H9 (cell line): ENCODE measurements at regions not wholly inside any gene's neighbourhood (a gene's known extent, or its start where the extent isn't known, plus 50 kb on each side); places are given as distances from the start of the nearest gene placed in this dataset.

Source experiments
- DNase-seq: peaks from one replicate; pipeline ENCODE4 v3.0.0-alpha.2; 2017
- H2AFZ ChIP-seq: one replicate; pipeline ENCODE4 v1.6.1; 2013; ENCODE audit warnings: mild to moderate bottlenecking, low read length, control low read depth, moderate library complexity
- H2AK5ac ChIP-seq: 2 replicates; pipeline ENCODE4 v1.6.1; 2013; ENCODE audit warnings: low read length, control low read depth, mixed read lengths; ENCODE audit not compliant: insufficient read length
- H2BK120ac ChIP-seq: one replicate; pipeline ENCODE4 v1.6.1; 2013; ENCODE audit warnings: low read depth, mild to moderate bottlenecking, low read length, control low read depth, inconsistent platforms; ENCODE audit not compliant: poor library complexity, severe bottlenecking
- H2BK12ac ChIP-seq: 2 replicates; pipeline ENCODE4 v1.6.1; 2013; ENCODE audit warnings: low read length, control low read depth, mixed read lengths, low read depth; ENCODE audit not compliant: insufficient read length
- H2BK15ac ChIP-seq: 2 replicates; pipeline ENCODE4 v1.6.1; 2013; ENCODE audit warnings: low read depth, low read length, control low read depth
- H2BK20ac ChIP-seq: one replicate; pipeline ENCODE4 v1.6.1; 2013; ENCODE audit warnings: low read depth, mild to moderate bottlenecking, low read length, control low read depth, inconsistent platforms; ENCODE audit not compliant: poor library complexity, severe bottlenecking
- H2BK5ac ChIP-seq: 2 replicates; pipeline ENCODE4 v1.6.1; 2013; ENCODE audit warnings: low read length, control low read depth, mixed read lengths; ENCODE audit not compliant: insufficient read length
- H3K14ac ChIP-seq: 2 replicates; pipeline ENCODE4 v1.6.1; 2013; ENCODE audit warnings: low read length, control low read depth; ENCODE audit not compliant: insufficient read depth
- H3K18ac ChIP-seq: 2 replicates; pipeline ENCODE4 v1.6.1; 2013; ENCODE audit warnings: low read depth, mild to moderate bottlenecking, mixed read lengths, low read length, control low read depth; ENCODE audit not compliant: insufficient read length
- H3K23ac ChIP-seq: 2 replicates; pipeline ENCODE4 v1.6.1; 2013; ENCODE audit warnings: low read length, control low read depth, mixed read lengths, low read depth; ENCODE audit not compliant: insufficient read length
- H3K23me2 ChIP-seq: 2 replicates; pipeline ENCODE4 v1.6.1; 2013; ENCODE audit warnings: low read depth, mild to moderate bottlenecking, mixed read lengths, low read length, control low read depth; ENCODE audit not compliant: insufficient read length, poor library complexity, severe bottlenecking
- H3K27ac ChIP-seq: 2 replicates; pipeline ENCODE4 v1.5.1; 2013; ENCODE audit warnings: low read length, control low read depth, mixed read lengths, low read depth; ENCODE audit not compliant: insufficient read length
- H3K27me3 ChIP-seq: 2 replicates; pipeline ENCODE4 v1.6.1; 2013; ENCODE audit warnings: low read length, control low read depth, inconsistent platforms; ENCODE audit not compliant: insufficient read depth
- H3K4ac ChIP-seq: 2 replicates; pipeline ENCODE4 v1.6.1; 2013; ENCODE audit warnings: low read depth, mild to moderate bottlenecking, control low read depth, inconsistent platforms, low read length, moderate library complexity
- H3K4me1 ChIP-seq: 2 replicates; pipeline ENCODE4 v1.6.1; 2013; ENCODE audit warnings: low read length, control low read depth, inconsistent platforms; ENCODE audit not compliant: insufficient read depth
- H3K4me2 ChIP-seq: 2 replicates; pipeline ENCODE4 v1.6.1; 2013; ENCODE audit warnings: low read length, control low read depth, mixed read lengths; ENCODE audit not compliant: insufficient read length, insufficient read depth
- H3K56ac ChIP-seq: 2 replicates; pipeline ENCODE4 v1.6.1; 2013; ENCODE audit warnings: low read depth, mild to moderate bottlenecking, mixed read lengths, low read length, control low read depth; ENCODE audit not compliant: insufficient read length
- H3K79me1 ChIP-seq: 2 replicates; pipeline ENCODE4 v1.6.1; 2013; ENCODE audit warnings: low read depth, mild to moderate bottlenecking, moderate library complexity, low read length, control low read depth, inconsistent platforms; ENCODE audit not compliant: insufficient read depth, poor library complexity, severe bottlenecking
- H3K79me2 ChIP-seq: 2 replicates; pipeline ENCODE4 v1.6.1; 2013; ENCODE audit warnings: low read length, control low read depth, inconsistent platforms; ENCODE audit not compliant: insufficient read depth
- H3K9ac ChIP-seq: 2 replicates; pipeline ENCODE4 v1.6.1; 2013; ENCODE audit warnings: low read length, control low read depth, mixed read lengths; ENCODE audit not compliant: insufficient read length; ENCODE audit errors: extremely low read depth
- H3K9me3 ChIP-seq: one replicate; pipeline ENCODE4 v1.6.1; 2013; ENCODE audit warnings: low read depth, low read length, inconsistent platforms; ENCODE audit not compliant: control insufficient read depth
- H3T11ph ChIP-seq: one replicate; pipeline ENCODE4 v1.6.1; 2013; ENCODE audit warnings: mild to moderate bottlenecking, low read length, control low read depth, inconsistent platforms
- H4K20me1 ChIP-seq: one replicate; pipeline ENCODE4 v1.6.1; 2013; ENCODE audit not compliant: control insufficient read depth, insufficient read length, insufficient read depth
- H4K5ac ChIP-seq: 2 replicates; pipeline ENCODE4 v1.6.1; 2013; ENCODE audit warnings: low read depth, mild to moderate bottlenecking, mixed read lengths, low read length, control low read depth; ENCODE audit not compliant: insufficient read length
- H4K8ac ChIP-seq: replicated peaks from 2 replicates; pipeline ENCODE4 v1.6.1; 2013; ENCODE audit warnings: low read length, control low read depth, mixed read lengths, low read depth; ENCODE audit not compliant: insufficient read length
- H4K91ac ChIP-seq: 2 replicates; pipeline ENCODE4 v1.6.1; 2013; ENCODE audit warnings: low read depth, mild to moderate bottlenecking, moderate library complexity, mixed read lengths, low read length, control low read depth; ENCODE audit not compliant: insufficient read length
- H3K27ac Mint-ChIP-seq, 3 experiments: 2 replicates in 2 of 3; 3 replicates in 1 of 3; pipeline ENCODE4 v1.8.0; 2020 to 2021; ENCODE audit warnings: mixed read lengths in 3 of 3, mild to moderate bottlenecking in 1 of 3, moderate library complexity in 1 of 3
- H3K27me3 Mint-ChIP-seq: 2 replicates; pipeline ENCODE4 v1.8.0; 2021; ENCODE audit warnings: low read depth, mild to moderate bottlenecking, moderate library complexity, mixed read lengths
- H3K36me3 Mint-ChIP-seq, 3 experiments: 2 replicates in 2 of 3; 3 replicates in 1 of 3; pipeline ENCODE4 v1.8.0; 2020 to 2021; ENCODE audit warnings: low read depth in 3 of 3, mixed read lengths in 3 of 3; ENCODE audit not compliant: insufficient read depth in 1 of 3
- H3K4me1 Mint-ChIP-seq, 2 experiments: 2 replicates each; pipeline ENCODE4 v1.8.0; 2020; ENCODE audit warnings: mixed read lengths in 2 of 2
- H3K4me3 Mint-ChIP-seq, 2 experiments: 2 replicates in 1 of 2; 3 replicates in 1 of 2; pipeline ENCODE4 v1.8.0; 2020 to 2021; ENCODE audit warnings: mild to moderate bottlenecking in 2 of 2, mixed read lengths in 2 of 2, moderate library complexity in 1 of 2
- H3K9me3 Mint-ChIP-seq, 2 experiments: 2 replicates in 1 of 2; 3 replicates in 1 of 2; pipeline ENCODE4 v1.8.0; 2020; ENCODE audit warnings: mild to moderate bottlenecking in 2 of 2, mixed read lengths in 2 of 2, moderate library complexity in 1 of 2
- WGBS: extraction: QIAGEN DNeasy Blood & Tissue Kit; methylation state at CpG from one replicate; pipeline ENCODE4 v1.1.7; 2013; ENCODE audit warnings: missing lambda C conversion rate, low lambda C conversion rate, mixed read lengths; ENCODE audit not compliant: insufficient read length; ENCODE audit errors: extremely low coverage; 5-methylcytosine and 5-hydroxymethylcytosine counted together
- TF ChIP-seq, protein P1 (sequence below): fragments of 200-600 bp; sonication (generic); conservative IDR thresholded peaks from 3 replicates; pipeline ENCODE4 v1.8.0; 2021; ENCODE audit warnings: antibody characterized with exemption, mild to moderate bottlenecking

DNA sequence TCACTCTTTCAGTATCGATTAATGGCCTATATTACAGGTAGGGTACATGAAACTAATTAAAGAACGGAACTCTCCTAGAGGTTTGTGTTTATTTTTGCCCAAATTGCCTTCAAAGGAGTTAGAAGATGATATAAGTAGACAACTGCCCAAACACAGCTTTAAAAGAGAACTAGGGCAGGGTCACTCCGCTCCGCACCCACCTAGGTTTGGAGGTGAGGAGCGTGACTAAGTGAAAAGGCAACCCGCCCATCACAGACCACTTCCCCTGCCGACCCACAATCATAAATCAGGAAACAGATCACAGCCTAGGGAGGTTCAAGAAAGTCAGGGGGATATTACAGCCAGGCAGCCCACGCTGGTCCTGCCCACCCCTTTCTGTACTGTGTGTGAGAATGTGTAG is 166.7 kb downstream of the C1D start:
- Histone ChIP-seq H3K4me2 (no peak overlapping the region), H3K9me3 (no peaks in the 10 kb centered on the region), H3K18ac (no peak overlapping the region), H3K4me1 (peaks cover 10% of the 10 kb centered on the region), H2BK15ac (no peak overlapping the region), H3K27ac (no peak overlapping the region), H4K5ac (no peak overlapping the region), H3T11ph (no peak overlapping the region), H4K8ac (no peak overlapping the region), H2AK5ac (no peak overlapping the region), H2BK120ac (no peak overlapping the region), H2AFZ (no peak overlapping the region), H3K56ac (no peak overlapping the region), H3K27me3 (no peaks in the 10 kb centered on the region; the same call in 1 of the 2 replicates), H3K79me2 (no peaks in the 10 kb centered on the region), H2BK5ac (no peak overlapping the region), H2BK12ac (no peak overlapping the region), H3K9ac (no peak overlapping the region), H2BK20ac (no peak overlapping the region), H3K23ac (no peak overlapping the region), H4K91ac (no peak overlapping the region), H3K4ac (no peak overlapping the region), H3K79me1 (no peaks in the 10 kb centered on the region), H4K20me1 (no peaks in the 10 kb centered on the region), H3K14ac (no peak overlapping the region), H3K23me2 (no peaks in the 10 kb centered on the region)
- Mint-ChIP-seq H3K36me3 (peaks cover 0 to 10% (median 3%) of the 10 kb centered on the region in 3 experiments; a peak in 4 of 7 replicates), H3K4me1 (peaks cover 33 to 35% of the 10 kb centered on the region in 2 experiments), H3K4me3 (no peak overlapping the region), H3K9me3 (peaks cover under 1 to 2% of the 10 kb centered on the region in 2 experiments; a peak in 2 of 5 replicates), H3K27ac (no peak overlapping the region; a peak in 1 of 7 replicates), H3K27me3 (peaks cover 66% of the 10 kb centered on the region)
- TF ChIP-seq, protein P1, sequence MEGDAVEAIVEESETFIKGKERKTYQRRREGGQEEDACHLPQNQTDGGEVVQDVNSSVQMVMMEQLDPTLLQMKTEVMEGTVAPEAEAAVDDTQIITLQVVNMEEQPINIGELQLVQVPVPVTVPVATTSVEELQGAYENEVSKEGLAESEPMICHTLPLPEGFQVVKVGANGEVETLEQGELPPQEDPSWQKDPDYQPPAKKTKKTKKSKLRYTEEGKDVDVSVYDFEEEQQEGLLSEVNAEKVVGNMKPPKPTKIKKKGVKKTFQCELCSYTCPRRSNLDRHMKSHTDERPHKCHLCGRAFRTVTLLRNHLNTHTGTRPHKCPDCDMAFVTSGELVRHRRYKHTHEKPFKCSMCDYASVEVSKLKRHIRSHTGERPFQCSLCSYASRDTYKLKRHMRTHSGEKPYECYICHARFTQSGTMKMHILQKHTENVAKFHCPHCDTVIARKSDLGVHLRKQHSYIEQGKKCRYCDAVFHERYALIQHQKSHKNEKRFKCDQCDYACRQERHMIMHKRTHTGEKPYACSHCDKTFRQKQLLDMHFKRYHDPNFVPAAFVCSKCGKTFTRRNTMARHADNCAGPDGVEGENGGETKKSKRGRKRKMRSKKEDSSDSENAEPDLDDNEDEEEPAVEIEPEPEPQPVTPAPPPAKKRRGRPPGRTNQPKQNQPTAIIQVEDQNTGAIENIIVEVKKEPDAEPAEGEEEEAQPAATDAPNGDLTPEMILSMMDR, result no peak
- no CpG with 5 or more reads among the region's 8 CpGs for WGBS
- no peak for DNase-seq
